Hematopoietic multipotent progenitor cell treated with erythropoietin and hydrocortisone succinate and interleukin-3 and kit ligand, for 4 days (in vitro differentiated cells): ENCODE measurements at regions not wholly inside any gene's neighbourhood (a gene's known extent, or its start where the extent isn't known, plus 50 kb on each side); places are given as distances from the start of the nearest gene placed in this dataset.
A peak's percentile ranks its signal among the peaks of the same experiment; 100 is the strongest.
"Not testable (repeated sequence)": the region's sequence is repeated elsewhere in the genome, so short reads cannot be mapped to it uniquely, and the experiment has no call there.

Experiments
- DNase-seq: peaks from one replicate; pipeline ENCODE4 v3.0.0-alpha.2; 2015

GRCh38 chr4:143819029-143819428, 86.3 kb downstream of the GYPE start:
- DNase-seq: no peak

- DNase-seq: not testable (repeated sequence)
Measured at GRCh38 chr4:143817866-143818265, 87.5 kb downstream of the GYPE start.

GRCh38 chr4:143815375-143815774, 90.0 kb downstream of the GYPE start:
- not testable (repeated sequence) for DNase-seq

- not testable (repeated sequence) for DNase-seq
Measured at GRCh38 chr4:143813431-143814154, 91.8 kb downstream of the GYPE start.

GRCh38 chr4:143791693-143792092, 91.2 kb upstream of the FREM3 start:
- DNase-seq: not testable (repeated sequence)

GRCh38 chr4:143790425-143790824, 90.0 kb upstream of the FREM3 start:
- DNase-seq: not testable (repeated sequence)

GRCh38 chr4:143789618-143790017, 89.1 kb upstream of the FREM3 start:
- peak; percentile 57 for DNase-seq

- no peak for DNase-seq
Measured at GRCh38 chr4:143784567-143784966, 84.1 kb upstream of the FREM3 start.

GRCh38 chr4:143782521-143782920, 82.0 kb upstream of the FREM3 start:
- DNase-seq: no peak

- DNase-seq: peak; percentile 90
Measured at GRCh38 chr4:143773998-143774895, 73.8 kb upstream of the FREM3 start.

GRCh38 chr4:143771269-143771668, 70.8 kb upstream of the FREM3 start:
- no peak for DNase-seq

GRCh38 chr4:143768007-143768591, 67.6 kb upstream of the FREM3 start:
- DNase-seq: no peak

- no peak for DNase-seq
Measured at GRCh38 chr4:143763587-143763986, 63.1 kb upstream of the FREM3 start.

- DNase-seq: no peak
Measured at GRCh38 chr4:143762511-143762910, 62.0 kb upstream of the FREM3 start.
